Keratinocyte (primary cell): ENCODE measurements at regions not wholly inside any gene's neighbourhood (a gene's known extent, or its start where the extent isn't known, plus 50 kb on each side); places are given as distances from the start of the nearest gene placed in this dataset.
"Not testable (repeated sequence)": the region's sequence is repeated elsewhere in the genome, so short reads cannot be mapped to it uniquely, and the experiment has no call there.

ENCODE experiments used
- EZH2 ChIP-seq: IDR thresholded peaks from one replicate; pipeline ENCODE4 v1.6.1; 2012; ENCODE audit warnings: inconsistent platforms, mild to moderate bottlenecking, low read length, moderate library complexity
- TF ChIP-seq, protein P1 (sequence below), 3 experiments: IDR thresholded peaks in 1 of 3; conservative IDR thresholded peaks in 1 of 3; optimal IDR thresholded peaks in 1 of 3; 2 replicates in 2 of 3; 3 replicates in 1 of 3; pipeline versions ENCODE3 to v1.5.1; 2011; ENCODE audit warnings: low read length in 3 of 3, mild to moderate bottlenecking in 3 of 3, moderate library complexity in 2 of 3, control low read depth in 1 of 3, inconsistent platforms in 1 of 3; ENCODE audit not compliant: insufficient read depth in 2 of 3; ENCODE audit errors: extremely low read depth in 1 of 3

DNA sequence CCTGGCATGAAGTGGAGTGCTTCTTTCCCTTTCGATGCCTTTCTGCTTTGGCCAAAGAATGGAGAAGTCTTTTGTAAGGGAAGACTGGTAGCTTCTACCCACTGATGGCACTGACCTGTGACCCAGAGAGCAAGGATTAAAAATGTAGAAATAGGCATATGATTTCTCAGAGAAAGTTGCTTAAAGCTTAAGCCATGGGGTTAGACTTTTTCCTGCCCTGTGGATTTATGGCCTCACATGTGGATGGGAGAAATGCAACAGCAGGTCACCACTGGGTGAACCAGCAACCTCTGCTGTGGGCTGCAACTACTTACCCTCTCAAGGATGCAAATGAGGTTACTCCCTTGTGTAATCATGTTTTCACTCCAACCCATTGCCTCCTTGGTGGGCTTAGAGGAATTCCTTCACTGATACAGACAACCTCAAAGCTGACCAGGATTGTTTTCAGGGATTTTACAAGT, 86.7 kb upstream of the CDC42EP3 start:
- TF ChIP-seq, protein P1, sequence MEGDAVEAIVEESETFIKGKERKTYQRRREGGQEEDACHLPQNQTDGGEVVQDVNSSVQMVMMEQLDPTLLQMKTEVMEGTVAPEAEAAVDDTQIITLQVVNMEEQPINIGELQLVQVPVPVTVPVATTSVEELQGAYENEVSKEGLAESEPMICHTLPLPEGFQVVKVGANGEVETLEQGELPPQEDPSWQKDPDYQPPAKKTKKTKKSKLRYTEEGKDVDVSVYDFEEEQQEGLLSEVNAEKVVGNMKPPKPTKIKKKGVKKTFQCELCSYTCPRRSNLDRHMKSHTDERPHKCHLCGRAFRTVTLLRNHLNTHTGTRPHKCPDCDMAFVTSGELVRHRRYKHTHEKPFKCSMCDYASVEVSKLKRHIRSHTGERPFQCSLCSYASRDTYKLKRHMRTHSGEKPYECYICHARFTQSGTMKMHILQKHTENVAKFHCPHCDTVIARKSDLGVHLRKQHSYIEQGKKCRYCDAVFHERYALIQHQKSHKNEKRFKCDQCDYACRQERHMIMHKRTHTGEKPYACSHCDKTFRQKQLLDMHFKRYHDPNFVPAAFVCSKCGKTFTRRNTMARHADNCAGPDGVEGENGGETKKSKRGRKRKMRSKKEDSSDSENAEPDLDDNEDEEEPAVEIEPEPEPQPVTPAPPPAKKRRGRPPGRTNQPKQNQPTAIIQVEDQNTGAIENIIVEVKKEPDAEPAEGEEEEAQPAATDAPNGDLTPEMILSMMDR (optimal IDR thresholded peaks at IDR 0.05 in 1 of 3, IDR thresholded peaks at IDR 0.05 in 1 of 3, conservative IDR thresholded peaks at IDR 0.05 in 1 of 3; ENCODE audit: extremely low read depth in 1 of 3, insufficient read depth in 2 of 3, low read length in 3 of 3), result not testable (repeated sequence)
- TF ChIP-seq EZH2, result not testable (repeated sequence)
